ENCODE measurements at regions not wholly inside any gene's neighbourhood (a gene's known extent, or its start where the extent isn't known, plus 50 kb on each side); places are given as distances from the start of the nearest gene placed in this dataset.
A peak's percentile ranks its signal among the peaks of the same experiment; 100 is the strongest.

- no peak for DNase-seq
Measured at GRCh38 chr1:84090447-84091245, 53.4 kb upstream of the PRKACB start.

- DNase-seq, result no peak
Measured at GRCh38 chr1:84089867-84090266, 54.2 kb upstream of the PRKACB start.

- DNase-seq, result no peak
Measured at GRCh38 chr1:84089465-84089864, 54.6 kb upstream of the PRKACB start.

DNA sequence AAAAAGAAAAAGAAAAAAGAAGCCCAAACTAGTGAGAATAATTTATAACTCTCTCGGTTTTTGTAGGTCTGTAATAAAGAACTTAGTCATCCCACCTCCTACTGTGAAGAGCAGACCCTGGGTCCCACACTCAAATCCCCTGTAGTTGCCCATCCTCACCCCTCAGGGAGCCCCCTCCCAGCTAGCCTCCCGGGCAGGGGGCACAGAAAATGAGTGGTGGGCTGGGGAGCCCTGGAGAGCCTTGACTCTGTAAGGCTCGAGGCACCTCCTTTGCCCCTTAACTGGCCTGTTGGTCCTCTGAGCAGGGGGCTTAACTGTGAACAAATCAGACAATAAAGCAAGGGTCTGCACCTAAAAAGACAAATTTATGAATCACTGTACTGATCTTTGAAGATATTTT is 57.5 kb upstream of the PRKACB start:
- DNase-seq, result no peak

GRCh38 chr1:84086189-84086588 is 57.9 kb upstream of the PRKACB start:
- DNase-seq, result no peak

- DNase-seq, result peak in 2 of 3 experiments; percentile 7 to 66
Measured at GRCh38 chr1:84083307-84083706, 60.8 kb upstream of the PRKACB start.

DNA sequence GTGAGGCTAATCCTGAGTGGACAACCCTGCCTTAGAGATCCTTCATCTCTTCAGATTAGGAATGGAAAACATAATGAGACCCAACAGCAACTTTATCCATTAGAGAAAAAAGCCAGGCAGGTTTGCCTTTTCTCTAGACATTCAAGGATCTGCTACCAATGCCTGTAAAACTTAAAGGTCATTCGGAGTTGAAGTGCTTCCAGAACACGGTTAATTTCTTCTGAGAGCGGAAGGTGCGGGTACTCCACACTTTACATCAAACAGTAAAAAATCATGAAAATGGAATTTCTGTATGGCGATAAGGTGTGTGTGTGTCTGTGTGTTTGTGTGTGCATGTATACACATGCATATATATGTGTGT is 65.2 kb upstream of the PRKACB start:
- DNase-seq, result peak in 1 of 3 experiments; percentile 23

GRCh38 chr1:84078108-84078841 is 65.8 kb upstream of the PRKACB start:
- DNase-seq, result peak; percentile 45 to 90 (median 87)

- DNase-seq, result peak; percentile 79 to 94 (median 91)
Measured at GRCh38 chr1:84077476-84078107, 66.5 kb upstream of the PRKACB start.

DNA sequence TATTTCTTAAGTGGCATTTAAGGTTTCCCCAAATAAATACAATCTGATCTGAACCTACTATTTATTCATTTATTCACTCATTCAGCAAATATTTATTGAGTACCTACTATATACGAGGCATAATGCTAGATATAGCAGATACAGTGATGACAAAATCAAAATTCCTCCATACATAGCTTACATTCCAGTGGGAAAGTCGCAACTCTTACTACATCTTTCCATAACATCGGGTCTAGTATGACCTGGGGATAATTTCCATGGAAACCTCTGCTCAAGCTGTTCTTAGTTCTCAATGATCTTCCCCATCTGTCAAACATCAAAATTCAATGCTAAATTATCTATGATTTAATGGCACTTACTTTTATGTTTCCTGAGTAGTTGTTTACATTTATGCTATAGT is 70.8 kb upstream of the PRKACB start:
- peak in 1 of 3 experiments; percentile 49 for DNase-seq

DNA sequence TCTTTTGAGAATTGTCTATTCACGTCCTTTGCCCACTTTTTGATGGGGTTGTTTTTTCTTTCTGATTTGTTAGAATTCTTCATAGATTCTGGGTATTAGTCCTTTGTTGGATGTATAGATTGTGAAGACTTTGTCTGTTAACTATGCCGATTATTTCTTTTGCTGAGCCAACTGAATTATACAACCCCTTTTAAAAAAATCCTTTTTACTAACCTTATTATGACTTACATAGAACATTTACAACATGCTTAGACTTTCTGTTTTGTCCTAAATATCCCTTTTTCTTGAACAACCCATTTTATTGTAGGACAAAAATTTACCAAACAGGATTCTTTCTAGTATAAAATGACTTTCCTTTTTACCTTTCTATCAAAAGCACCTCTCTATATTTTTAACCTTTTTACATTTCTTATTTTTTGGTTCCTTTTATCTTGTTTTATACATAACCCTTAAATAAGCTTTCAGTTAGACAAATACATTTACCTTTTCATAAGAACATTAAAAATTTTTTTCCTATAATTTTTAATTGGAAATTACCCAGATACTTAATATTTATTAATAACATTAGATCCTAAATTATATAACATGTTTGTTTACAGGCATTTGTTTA is 70.4 kb upstream of the TTLL7 start:
- peak in 2 of 3 experiments; percentile 8 to 18 for DNase-seq

GRCh38 chr1:84062496-84062895 is 63.6 kb upstream of the TTLL7 start:
- no peak for DNase-seq

- no peak for DNase-seq
Measured at GRCh38 chr1:84061336-84061735, 62.4 kb upstream of the TTLL7 start.

DNA sequence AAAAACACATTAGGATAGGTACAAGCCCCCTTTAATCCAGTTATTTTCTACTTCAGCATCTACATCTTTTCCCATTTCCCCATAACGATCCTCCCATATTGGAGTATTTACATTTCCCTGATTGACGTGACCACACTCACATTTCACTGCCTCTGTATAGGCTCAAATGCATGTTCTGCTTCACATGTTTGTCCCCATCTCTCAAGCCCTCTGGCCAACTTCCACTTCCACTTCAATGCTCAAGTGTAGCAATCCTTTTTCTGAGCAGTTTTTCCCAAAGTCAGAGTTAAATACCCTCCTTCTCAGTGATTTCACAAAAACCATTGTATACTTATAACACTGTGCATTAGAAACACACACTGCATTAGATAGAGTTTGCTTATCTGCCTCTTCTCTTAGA is 61.8 kb upstream of the TTLL7 start:
- peak in 2 of 3 experiments; percentile 3 to 14 for DNase-seq

- DNase-seq, result no peak
Measured at GRCh38 chr1:84048820-84049219, 49.9 kb upstream of the TTLL7 start.
